Small intestine (tissue), 7 donors: ENCODE measurements at regions not wholly inside any gene's neighbourhood (a gene's known extent, or its start where the extent isn't known, plus 50 kb on each side); places are given as distances from the start of the nearest gene placed in this dataset.
A peak's percentile ranks its signal among the peaks of the same experiment; 100 is the strongest.

Experiments used
- DNase-seq, 2 donors: peaks; one replicate each; pipeline versions ENCODE4 v3.0.0 to v3.0.0-alpha.2; 2013
- FAIRE-seq: peaks from 2 replicates; lab custom pipeline; 2012; peaks lifted over from hg19 to GRCh38; lab: Jason Lieb, UNC
- H3K27ac ChIP-seq, 3 donors: one replicate each; pipeline ENCODE4 v1.5.1; 2013; ENCODE audit warnings: low read length in 2 of 3, mild to moderate bottlenecking in 2 of 3, control low read depth in 1 of 3, inconsistent platforms in 1 of 3, low read depth in 1 of 3, moderate library complexity in 1 of 3
- H3K27me3 ChIP-seq, 3 donors: one replicate each; pipeline ENCODE4 v1.6.1; 2013; ENCODE audit warnings: low read length in 3 of 3, inconsistent platforms in 1 of 3; ENCODE audit not compliant: control insufficient read depth in 3 of 3, insufficient read depth in 3 of 3
- H3K36me3 ChIP-seq, 3 donors: one replicate each; pipeline ENCODE4 v1.6.1; 2013; ENCODE audit warnings: low read length in 3 of 3, inconsistent platforms in 1 of 3, low read depth in 1 of 3, mild to moderate bottlenecking in 1 of 3, moderate library complexity in 1 of 3; ENCODE audit not compliant: control insufficient read depth in 3 of 3, insufficient read depth in 2 of 3
- H3K4me1 ChIP-seq, 3 donors: one replicate each; pipeline ENCODE4 v1.6.1; 2013; ENCODE audit warnings: low read length in 2 of 3, inconsistent platforms in 1 of 3, low read depth in 1 of 3, mild to moderate bottlenecking in 1 of 3, moderate library complexity in 1 of 3; ENCODE audit not compliant: control insufficient read depth in 3 of 3, insufficient read depth in 2 of 3
- H3K4me3 ChIP-seq, 3 donors: one replicate each; pipeline ENCODE4 v1.5.1; 2013; ENCODE audit warnings: low read length in 3 of 3, control low read depth in 1 of 3, inconsistent platforms in 1 of 3, low read depth in 1 of 3, mild to moderate bottlenecking in 1 of 3, moderate library complexity in 1 of 3
- H3K9me3 ChIP-seq, 2 donors: one replicate each; pipeline ENCODE4 v1.6.1; 2013; ENCODE audit warnings: low read depth in 1 of 2, low read length in 1 of 2; ENCODE audit not compliant: control insufficient read depth in 2 of 2, insufficient read depth in 1 of 2
- WGBS, 3 donors: extraction: QIAGEN DNeasy Blood & Tissue Kit; methylation state at CpG; one replicate each; pipeline ENCODE4 v1.1.7; 2013; 5-methylcytosine and 5-hydroxymethylcytosine counted together
- donor health status: healthy with polysubstance abuse.
- donor health status: control.
- donor health status: control.
- donor health status: Bipolar disorder and iron deficiency.
- donor health status: healthy.

- 6 to 44% (median 16%) methylated on average over 2 of the region's 2 CpGs for WGBS, 3 donors
- FAIRE-seq: no peak
- no peak overlapping the region for H3K27ac ChIP-seq
- H3K9me3 ChIP-seq: no peaks in the 10 kb centered on the region
- H3K36me3 ChIP-seq: no peaks in the 10 kb centered on the region
- no peaks in the 10 kb centered on the region for H3K27me3 ChIP-seq
- H3K4me1 ChIP-seq: no peaks in the 10 kb centered on the region
- DNase-seq: no peak
- H3K4me3 ChIP-seq: no peak overlapping the region
Measured at GRCh38 chr5:92653730-92654461, 927.1 kb downstream of the NR2F1-AS1 start.

- H3K36me3 ChIP-seq: no peaks in the 10 kb centered on the region
- H3K4me3 ChIP-seq: no peak overlapping the region
- H3K9me3 ChIP-seq: no peaks in the 10 kb centered on the region
- no peaks in the 10 kb centered on the region for H3K27me3 ChIP-seq
- no peak overlapping the region for H3K27ac ChIP-seq
- DNase-seq (no peak), FAIRE-seq (no peak)
- WGBS, 3 donors: 50 to 76% (median 64%) methylated on average over 1 of the region's 1 CpG
- no peaks in the 10 kb centered on the region for H3K4me1 ChIP-seq
Measured at GRCh38 chr5:92652756-92653155, 928.3 kb downstream of the NR2F1-AS1 start.

DNA sequence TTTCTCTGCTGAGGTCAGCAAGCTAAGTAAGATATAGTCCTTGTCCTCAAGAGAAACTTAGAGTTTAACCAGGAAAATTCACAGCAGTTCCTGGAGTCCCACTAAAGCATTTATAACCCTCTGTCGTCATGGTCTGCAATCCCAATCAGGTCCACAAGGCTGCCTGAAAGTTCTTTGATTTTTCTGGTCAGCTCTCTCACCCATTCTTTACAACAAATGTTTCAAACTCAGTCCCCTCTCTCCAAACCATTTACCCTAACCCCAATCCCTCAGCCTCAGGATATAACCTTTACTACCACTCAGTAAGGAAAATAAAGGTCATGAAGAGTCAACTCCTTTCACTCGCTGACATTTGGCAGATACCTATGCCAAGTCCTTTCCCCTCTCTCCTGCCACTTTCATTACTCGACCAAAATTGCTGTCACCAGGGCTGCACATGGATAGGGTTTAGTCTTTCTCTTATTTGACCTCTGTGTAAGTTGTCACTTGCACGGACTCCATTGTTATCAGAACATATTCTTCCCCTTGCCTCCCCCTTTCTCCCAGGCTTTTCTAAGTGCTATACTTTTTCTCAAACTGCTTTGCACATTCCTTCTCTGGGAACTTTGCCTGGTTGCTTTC, 936.6 kb downstream of the NR2F1-AS1 start:
- peak in 1 of 2 donors; percentile 48 for DNase-seq
- Histone ChIP-seq H3K9me3 (no peaks in the 10 kb centered on the region), H3K27ac (no peak overlapping the region), H3K27me3 (no peaks in the 10 kb centered on the region), H3K36me3 (no peaks in the 10 kb centered on the region), H3K4me1 (no peaks in the 10 kb centered on the region), H3K4me3 (no peak overlapping the region)
- no peak for FAIRE-seq
- WGBS, 3 donors: 45 to 63% (median 60%) methylated on average over 4 of the region's 4 CpGs

DNA sequence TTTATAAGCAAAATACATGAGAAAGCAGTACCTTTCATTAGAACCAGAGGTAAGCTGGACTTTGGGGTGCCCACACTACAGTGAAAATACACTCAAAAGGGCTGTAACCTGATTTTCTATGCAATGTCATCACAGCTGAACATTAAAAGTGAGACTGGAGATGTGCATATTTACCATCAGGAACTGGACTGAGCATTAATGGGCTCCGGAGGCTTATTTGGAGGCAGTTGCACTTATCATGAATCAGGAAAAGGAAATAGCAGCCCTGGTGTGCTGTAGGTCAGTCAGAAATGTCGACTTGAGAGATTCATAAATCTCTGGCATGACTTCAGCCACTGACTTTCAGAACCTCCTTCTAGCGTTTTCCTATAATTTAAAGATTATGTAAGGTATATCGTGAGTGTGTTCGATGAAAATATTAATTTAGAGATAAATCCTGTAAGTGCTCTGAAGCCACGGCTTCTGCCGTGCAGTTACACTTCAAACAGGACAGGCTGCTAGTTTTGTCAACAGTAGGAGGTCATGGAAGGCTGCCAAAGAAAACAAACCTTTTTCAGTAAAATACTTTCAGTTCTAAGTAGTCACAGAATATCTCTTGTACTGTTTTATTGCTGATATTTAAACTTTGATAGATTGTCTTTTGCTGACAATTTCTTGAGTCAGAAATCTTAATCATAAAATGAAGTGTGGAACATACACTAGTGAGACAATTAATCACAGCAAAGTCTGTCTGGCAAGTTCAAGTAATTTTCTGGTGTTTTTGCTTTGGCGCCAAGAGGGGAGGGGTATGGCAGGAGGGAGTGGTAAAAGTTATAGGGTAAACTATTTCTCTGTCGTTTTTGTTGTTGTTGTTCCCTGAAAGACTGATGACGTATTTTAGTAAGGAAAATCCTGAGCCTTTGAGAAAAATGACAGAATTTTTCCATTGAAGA, 939.7 kb downstream of the NR2F1-AS1 start:
- peak; percentile 8 to 60 for DNase-seq

GRCh38 chr5:92640340-92640739, 940.7 kb downstream of the NR2F1-AS1 start:
- 88 to 91% (median 90%) methylated on average over 3 of the region's 3 CpGs for WGBS, 3 donors
- H3K27ac ChIP-seq: no peak overlapping the region
- no peak for FAIRE-seq

More for the DNA sequence above, 939.7 kb downstream of the NR2F1-AS1 start:
- WGBS, 3 donors: 2 to 10% (median 6%) methylated on average over 10 of the region's 10 CpGs
- no peaks in the 10 kb centered on the region for H3K36me3 ChIP-seq
- no peak for FAIRE-seq
- no peaks in the 10 kb centered on the region for H3K27me3 ChIP-seq
- no peaks in the 10 kb centered on the region for H3K9me3 ChIP-seq
- peak overlapping the region in 1 of 3 donors; percentile 11 for H3K4me3 ChIP-seq
- H3K27ac ChIP-seq: peak overlapping the region in 1 of 3 donors; percentile 8
- no peaks in the 10 kb centered on the region for H3K4me1 ChIP-seq

DNA sequence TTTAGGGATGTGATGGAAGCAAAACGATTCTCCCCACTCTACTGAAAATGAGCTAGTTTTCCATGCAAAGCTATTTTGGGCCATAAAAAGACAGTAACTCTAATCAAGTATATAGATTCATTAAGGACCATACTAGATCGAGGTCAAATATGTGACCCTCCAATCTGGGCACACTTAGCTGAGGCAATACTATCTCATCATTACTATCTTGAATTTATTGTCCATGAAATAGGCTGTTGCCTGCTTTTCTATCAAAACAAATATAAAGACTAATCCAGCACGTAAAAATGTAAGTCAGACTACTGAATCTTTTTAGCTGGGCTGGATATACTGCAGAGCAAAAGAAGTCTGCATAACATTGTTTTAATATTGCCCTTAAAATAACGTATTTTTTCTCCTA, 943.1 kb downstream of the NR2F1-AS1 start:
- Histone ChIP-seq H3K36me3 (no peaks in the 10 kb centered on the region), H3K27ac (no peak overlapping the region), H3K9me3 (no peaks in the 10 kb centered on the region), H3K4me3 (no peak overlapping the region), H3K27me3 (no peaks in the 10 kb centered on the region), H3K4me1 (peaks cover 0 to 5% (median 0%) of the 10 kb centered on the region in 3 donors)
- 52 to 75% (median 57%) methylated on average over 4 of the region's 4 CpGs for WGBS, 3 donors
- FAIRE-seq (no peak), DNase-seq (no peak)

More at GRCh38 chr5:92640340-92640739, 940.7 kb downstream of the NR2F1-AS1 start:
- no peak for DNase-seq
- no peaks in the 10 kb centered on the region for H3K9me3 ChIP-seq
- H3K27me3 ChIP-seq: no peaks in the 10 kb centered on the region
- H3K4me1 ChIP-seq: peaks cover 0 to 1% (median 0%) of the 10 kb centered on the region in 3 donors
- H3K36me3 ChIP-seq: no peaks in the 10 kb centered on the region
- no peak overlapping the region for H3K4me3 ChIP-seq

DNA sequence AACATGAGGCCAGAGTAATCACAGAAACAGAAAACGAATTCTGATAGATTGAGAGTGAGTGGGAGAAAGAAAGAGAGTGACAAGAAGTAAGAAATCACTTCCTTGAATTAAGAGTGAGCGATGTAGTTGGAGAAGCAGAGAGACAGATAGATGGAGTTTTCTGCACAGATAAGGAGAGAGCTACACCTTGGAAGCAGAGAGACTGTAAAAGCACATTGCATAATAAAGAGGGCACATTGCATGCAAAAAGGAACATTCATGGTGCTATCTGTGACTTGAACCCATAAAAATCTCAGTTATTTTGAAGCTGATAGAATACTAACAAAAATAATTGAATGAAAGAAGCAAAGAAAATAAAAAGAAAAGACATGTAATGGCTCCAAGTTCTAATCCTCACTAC, 943.8 kb downstream of the NR2F1-AS1 start:
- DNase-seq: peak in 1 of 2 donors; percentile 12
- Histone ChIP-seq H3K36me3 (no peaks in the 10 kb centered on the region), H3K4me3 (no peak overlapping the region), H3K27ac (no peak overlapping the region), H3K9me3 (no peaks in the 10 kb centered on the region), H3K27me3 (no peaks in the 10 kb centered on the region), H3K4me1 (peaks cover 0 to 5% (median 0%) of the 10 kb centered on the region in 3 donors)
- WGBS, 3 donors: 75 to 82% (median 79%) methylated on average over 2 of the region's 2 CpGs
- no peak for FAIRE-seq

DNA sequence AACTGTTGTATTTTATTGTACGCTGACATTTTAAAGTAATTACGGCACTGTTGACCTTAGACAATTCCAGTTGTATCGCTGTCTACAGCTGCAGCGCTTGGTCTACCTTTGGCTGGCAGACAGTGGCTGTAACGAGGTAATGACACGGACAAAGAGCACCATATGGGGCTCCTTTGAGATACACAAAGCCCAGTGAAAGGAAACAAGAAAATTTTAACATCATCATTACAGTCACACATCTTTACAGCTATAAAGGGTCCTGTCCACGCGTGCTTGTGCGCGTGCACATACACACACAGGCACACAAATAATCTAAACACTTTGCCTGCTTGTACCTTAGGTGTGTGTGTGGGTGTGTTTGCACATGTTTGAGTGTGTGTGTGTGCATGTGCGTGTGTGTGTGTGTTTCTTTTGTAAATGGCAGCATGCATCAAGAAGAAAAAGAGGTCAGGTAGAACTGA, 946.0 kb downstream of the NR2F1-AS1 start:
- DNase-seq (peak; percentile 7 to 47), FAIRE-seq (no peak)
- 37 to 71% (median 43%) methylated on average over 11 of the region's 11 CpGs for WGBS, 3 donors
- H3K36me3 ChIP-seq: no peaks in the 10 kb centered on the region
- H3K4me3 ChIP-seq: no peak overlapping the region
- H3K4me1 ChIP-seq: peaks cover 0 to 5% (median 0%) of the 10 kb centered on the region in 3 donors
- H3K9me3 ChIP-seq: no peaks in the 10 kb centered on the region
- no peak overlapping the region for H3K27ac ChIP-seq
- no peaks in the 10 kb centered on the region for H3K27me3 ChIP-seq
